ENCODE measurements at regions not wholly inside any gene's neighbourhood (a gene's known extent, or its start where the extent isn't known, plus 50 kb on each side); places are given as distances from the start of the nearest gene placed in this dataset.

DNA sequence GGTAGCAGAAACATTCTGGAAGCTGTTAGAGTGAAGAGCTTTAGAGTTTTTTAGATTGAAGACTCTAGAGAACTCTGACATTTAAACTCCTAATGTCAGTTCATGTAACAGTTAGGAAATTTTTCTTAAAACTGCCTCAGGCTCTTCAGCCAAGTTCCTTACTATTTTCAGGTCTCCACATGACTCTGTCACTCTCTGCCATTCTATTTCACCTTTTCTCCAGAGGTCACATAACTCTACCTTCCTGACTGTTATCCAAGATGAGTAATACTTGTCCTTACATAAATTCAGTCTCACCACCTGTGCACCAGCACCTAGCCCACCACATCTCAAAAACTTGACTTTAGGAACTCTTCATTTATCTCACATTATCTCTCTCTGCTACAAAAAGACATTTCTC lies 347.1 kb upstream of the CA10 start:
- ATAC-seq (no peak), FAIRE-seq (no peak), DNase-seq (ENCODE audit: low spot score) (no peak)
- H4K20me1 ChIP-seq (ENCODE audit: insufficient read depth, low read length) = no peaks in the 10 kb centered on the region
- H3K27ac ChIP-seq (ENCODE audit: extremely low read length, insufficient read depth, low read length) = no peak overlapping the region
- in situ Hi-C loops (cut with HindIII; ENCODE audit: extremely low pct_ligation_motif_present, low pct_unique_long_range_greater_than_20kb) (no loop called here), intact Hi-C loops (cut with micrococcal nuclease; ENCODE audit: unreplicated experiment) (no loop called here)
- no peak overlapping the region for H2AFZ ChIP-seq (ENCODE audit: low read length)
- ChIA-PET CTCF (ENCODE audit: low intra/inter-chr PET ratio, low total read pairs) (no interaction called here), POLR2A (no interaction called here)
- BruUV-seq (replicated peaks) = no TSS peak
- H3K4me3 ChIP-seq (replicated peaks in 1 of 3; ENCODE audit: insufficient read depth in 1 of 3, low read depth in 2 of 3, low read length in 3 of 3) = no peak overlapping the region
- H3K9me3 ChIP-seq (ENCODE audit: low read length) = peaks cover 92% of the 10 kb centered on the region
- H3K79me2 ChIP-seq (ENCODE audit: insufficient read depth, low read length) = no peaks in the 10 kb centered on the region
- H3K4me2 ChIP-seq (ENCODE audit: low read depth, low read length) = no peak overlapping the region
- H3K27me3 ChIP-seq (ENCODE audit: control insufficient read depth in 1 of 2, insufficient read depth in 2 of 2, low read length in 2 of 2) = no peaks in the 10 kb centered on the region
- no peaks in the 10 kb centered on the region for H3K4me1 ChIP-seq (ENCODE audit: insufficient read depth, low read length)
- H3K9ac ChIP-seq (ENCODE audit: insufficient read depth, low read depth, low read length) = no peak overlapping the region
- H3K36me3 ChIP-seq (replicated peaks in 1 of 2; ENCODE audit: control insufficient read depth in 1 of 2, insufficient read depth in 2 of 2, low read length in 2 of 2) = no peaks in the 10 kb centered on the region
- no peak for TF ChIP-seq POGZ (CRISPR knock-in tag; IDR thresholded peaks at IDR 0.05)
- no peak for TF ChIP-seq RAD51 (IDR thresholded peaks at IDR 0.05; ENCODE audit: borderline replicate concordance)
- no peak for TF ChIP-seq ZNF317 (CRISPR knock-in tag; IDR thresholded peaks at IDR 0.05)
- no peak for TF ChIP-seq KMT2A (CRISPR knock-in tag; IDR thresholded peaks at IDR 0.05)

DNA sequence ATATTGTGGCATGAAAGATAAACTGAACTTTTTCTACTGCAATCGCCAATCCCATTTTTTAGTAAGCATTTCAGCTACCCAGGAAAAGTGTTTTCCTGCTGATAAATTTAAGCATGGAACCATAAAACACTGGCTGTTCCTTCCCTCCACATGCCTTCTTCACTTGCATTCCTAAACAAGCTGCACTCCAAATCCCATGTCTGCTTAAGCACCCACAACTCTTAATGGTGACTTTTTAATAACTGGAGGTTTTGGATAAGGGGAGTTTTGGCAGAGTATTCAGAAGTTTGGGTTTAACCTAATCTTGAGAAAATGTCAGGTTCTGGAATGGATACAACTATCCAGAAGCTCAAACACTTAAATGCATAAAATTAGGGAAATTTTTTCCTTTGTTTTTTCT lies 345.6 kb upstream of the CA10 start:
- no peaks in the 10 kb centered on the region for H3K79me2 ChIP-seq (ENCODE audit: insufficient read depth, low read length)
- no peaks in the 10 kb centered on the region for H3K36me3 ChIP-seq (replicated peaks in 1 of 2; ENCODE audit: control insufficient read depth in 1 of 2, insufficient read depth in 2 of 2, low read length in 2 of 2)
- H3K27ac ChIP-seq (ENCODE audit: extremely low read length, insufficient read depth, low read length) = no peak overlapping the region
- no peak for ATAC-seq
- no peak for DNase-seq (ENCODE audit: low spot score)
- ChIA-PET CTCF (ENCODE audit: low intra/inter-chr PET ratio, low total read pairs) (no interaction called here), POLR2A (no interaction called here)
- H3K9me3 ChIP-seq (ENCODE audit: low read length) = peaks cover 90% of the 10 kb centered on the region
- H3K4me3 ChIP-seq (replicated peaks in 1 of 3; ENCODE audit: insufficient read depth in 1 of 3, low read depth in 2 of 3, low read length in 3 of 3) = no peak overlapping the region
- no TSS peak for BruUV-seq (replicated peaks)
- no peak overlapping the region for H3K9ac ChIP-seq (ENCODE audit: insufficient read depth, low read depth, low read length)
- H2AFZ ChIP-seq (ENCODE audit: low read length) = no peak overlapping the region
- no peak overlapping the region for H3K4me2 ChIP-seq (ENCODE audit: low read depth, low read length)
- H4K20me1 ChIP-seq (ENCODE audit: insufficient read depth, low read length) = no peaks in the 10 kb centered on the region
- intact Hi-C loops (cut with micrococcal nuclease; ENCODE audit: unreplicated experiment) (no loop called here), in situ Hi-C loops (cut with HindIII; ENCODE audit: extremely low pct_ligation_motif_present, low pct_unique_long_range_greater_than_20kb) (no loop called here)
- H3K27me3 ChIP-seq (ENCODE audit: control insufficient read depth in 1 of 2, insufficient read depth in 2 of 2, low read length in 2 of 2) = no peaks in the 10 kb centered on the region
- 8% methylated on average over 1 of the region's 1 CpG for WGBS (ENCODE audit: low lambda C conversion rate)
- FAIRE-seq = no peak
- no peaks in the 10 kb centered on the region for H3K4me1 ChIP-seq (ENCODE audit: insufficient read depth, low read length)
- TF ChIP-seq, protein P1, sequence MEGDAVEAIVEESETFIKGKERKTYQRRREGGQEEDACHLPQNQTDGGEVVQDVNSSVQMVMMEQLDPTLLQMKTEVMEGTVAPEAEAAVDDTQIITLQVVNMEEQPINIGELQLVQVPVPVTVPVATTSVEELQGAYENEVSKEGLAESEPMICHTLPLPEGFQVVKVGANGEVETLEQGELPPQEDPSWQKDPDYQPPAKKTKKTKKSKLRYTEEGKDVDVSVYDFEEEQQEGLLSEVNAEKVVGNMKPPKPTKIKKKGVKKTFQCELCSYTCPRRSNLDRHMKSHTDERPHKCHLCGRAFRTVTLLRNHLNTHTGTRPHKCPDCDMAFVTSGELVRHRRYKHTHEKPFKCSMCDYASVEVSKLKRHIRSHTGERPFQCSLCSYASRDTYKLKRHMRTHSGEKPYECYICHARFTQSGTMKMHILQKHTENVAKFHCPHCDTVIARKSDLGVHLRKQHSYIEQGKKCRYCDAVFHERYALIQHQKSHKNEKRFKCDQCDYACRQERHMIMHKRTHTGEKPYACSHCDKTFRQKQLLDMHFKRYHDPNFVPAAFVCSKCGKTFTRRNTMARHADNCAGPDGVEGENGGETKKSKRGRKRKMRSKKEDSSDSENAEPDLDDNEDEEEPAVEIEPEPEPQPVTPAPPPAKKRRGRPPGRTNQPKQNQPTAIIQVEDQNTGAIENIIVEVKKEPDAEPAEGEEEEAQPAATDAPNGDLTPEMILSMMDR (CRISPR knock-in tag; IDR thresholded peaks at IDR 0.05) = no peak
- TF ChIP-seq ZNF205 (CRISPR knock-in tag; IDR thresholded peaks at IDR 0.05) (no peak), MTF1 (CRISPR knock-in tag; IDR thresholded peaks at IDR 0.05) (no peak), RFX5 (IDR thresholded peaks at IDR 0.05; ENCODE audit: low read depth, low read length) (no peak)
- TF ChIP-seq, protein P2, sequence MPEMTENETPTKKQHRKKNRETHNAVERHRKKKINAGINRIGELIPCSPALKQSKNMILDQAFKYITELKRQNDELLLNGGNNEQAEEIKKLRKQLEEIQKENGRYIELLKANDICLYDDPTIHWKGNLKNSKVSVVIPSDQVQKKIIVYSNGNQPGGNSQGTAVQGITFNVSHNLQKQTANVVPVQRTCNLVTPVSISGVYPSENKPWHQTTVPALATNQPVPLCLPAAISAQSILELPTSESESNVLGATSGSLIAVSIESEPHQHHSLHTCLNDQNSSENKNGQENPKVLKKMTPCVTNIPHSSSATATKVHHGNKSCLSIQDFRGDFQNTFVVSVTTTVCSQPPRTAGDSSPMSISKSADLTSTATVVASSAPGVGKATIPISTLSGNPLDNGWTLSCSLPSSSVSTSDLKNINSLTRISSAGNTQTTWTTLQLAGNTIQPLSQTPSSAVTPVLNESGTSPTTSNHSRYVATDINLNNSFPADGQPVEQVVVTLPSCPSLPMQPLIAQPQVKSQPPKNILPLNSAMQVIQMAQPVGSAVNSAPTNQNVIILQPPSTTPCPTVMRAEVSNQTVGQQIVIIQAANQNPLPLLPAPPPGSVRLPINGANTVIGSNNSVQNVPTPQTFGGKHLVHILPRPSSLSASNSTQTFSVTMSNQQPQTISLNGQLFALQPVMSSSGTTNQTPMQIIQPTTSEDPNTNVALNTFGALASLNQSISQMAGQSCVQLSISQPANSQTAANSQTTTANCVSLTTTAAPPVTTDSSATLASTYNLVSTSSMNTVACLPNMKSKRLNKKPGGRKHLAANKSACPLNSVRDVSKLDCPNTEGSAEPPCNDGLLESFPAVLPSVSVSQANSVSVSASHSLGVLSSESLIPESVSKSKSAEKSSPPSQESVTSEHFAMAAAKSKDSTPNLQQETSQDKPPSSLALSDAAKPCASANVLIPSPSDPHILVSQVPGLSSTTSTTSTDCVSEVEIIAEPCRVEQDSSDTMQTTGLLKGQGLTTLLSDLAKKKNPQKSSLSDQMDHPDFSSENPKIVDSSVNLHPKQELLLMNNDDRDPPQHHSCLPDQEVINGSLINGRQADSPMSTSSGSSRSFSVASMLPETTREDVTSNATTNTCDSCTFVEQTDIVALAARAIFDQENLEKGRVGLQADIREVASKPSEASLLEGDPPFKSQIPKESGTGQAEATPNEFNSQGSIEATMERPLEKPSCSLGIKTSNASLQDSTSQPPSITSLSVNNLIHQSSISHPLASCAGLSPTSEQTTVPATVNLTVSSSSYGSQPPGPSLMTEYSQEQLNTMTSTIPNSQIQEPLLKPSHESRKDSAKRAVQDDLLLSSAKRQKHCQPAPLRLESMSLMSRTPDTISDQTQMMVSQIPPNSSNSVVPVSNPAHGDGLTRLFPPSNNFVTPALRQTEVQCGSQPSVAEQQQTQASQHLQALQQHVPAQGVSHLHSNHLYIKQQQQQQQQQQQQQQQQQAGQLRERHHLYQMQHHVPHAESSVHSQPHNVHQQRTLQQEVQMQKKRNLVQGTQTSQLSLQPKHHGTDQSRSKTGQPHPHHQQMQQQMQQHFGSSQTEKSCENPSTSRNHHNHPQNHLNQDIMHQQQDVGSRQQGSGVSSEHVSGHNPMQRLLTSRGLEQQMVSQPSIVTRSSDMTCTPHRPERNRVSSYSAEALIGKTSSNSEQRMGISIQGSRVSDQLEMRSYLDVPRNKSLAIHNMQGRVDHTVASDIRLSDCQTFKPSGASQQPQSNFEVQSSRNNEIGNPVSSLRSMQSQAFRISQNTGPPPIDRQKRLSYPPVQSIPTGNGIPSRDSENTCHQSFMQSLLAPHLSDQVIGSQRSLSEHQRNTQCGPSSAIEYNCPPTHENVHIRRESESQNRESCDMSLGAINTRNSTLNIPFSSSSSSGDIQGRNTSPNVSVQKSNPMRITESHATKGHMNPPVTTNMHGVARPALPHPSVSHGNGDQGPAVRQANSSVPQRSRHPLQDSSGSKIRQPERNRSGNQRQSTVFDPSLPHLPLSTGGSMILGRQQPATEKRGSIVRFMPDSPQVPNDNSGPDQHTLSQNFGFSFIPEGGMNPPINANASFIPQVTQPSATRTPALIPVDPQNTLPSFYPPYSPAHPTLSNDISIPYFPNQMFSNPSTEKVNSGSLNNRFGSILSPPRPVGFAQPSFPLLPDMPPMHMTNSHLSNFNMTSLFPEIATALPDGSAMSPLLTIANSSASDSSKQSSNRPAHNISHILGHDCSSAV (CRISPR knock-in tag; IDR thresholded peaks at IDR 0.05; ENCODE audit: borderline replicate concordance) = no peak

Data from HepG2 (cell line).